ENCODE measurements at regions not wholly inside any gene's neighbourhood (a gene's known extent, or its start where the extent isn't known, plus 50 kb on each side); places are given as distances from the start of the nearest gene placed in this dataset.

DNA sequence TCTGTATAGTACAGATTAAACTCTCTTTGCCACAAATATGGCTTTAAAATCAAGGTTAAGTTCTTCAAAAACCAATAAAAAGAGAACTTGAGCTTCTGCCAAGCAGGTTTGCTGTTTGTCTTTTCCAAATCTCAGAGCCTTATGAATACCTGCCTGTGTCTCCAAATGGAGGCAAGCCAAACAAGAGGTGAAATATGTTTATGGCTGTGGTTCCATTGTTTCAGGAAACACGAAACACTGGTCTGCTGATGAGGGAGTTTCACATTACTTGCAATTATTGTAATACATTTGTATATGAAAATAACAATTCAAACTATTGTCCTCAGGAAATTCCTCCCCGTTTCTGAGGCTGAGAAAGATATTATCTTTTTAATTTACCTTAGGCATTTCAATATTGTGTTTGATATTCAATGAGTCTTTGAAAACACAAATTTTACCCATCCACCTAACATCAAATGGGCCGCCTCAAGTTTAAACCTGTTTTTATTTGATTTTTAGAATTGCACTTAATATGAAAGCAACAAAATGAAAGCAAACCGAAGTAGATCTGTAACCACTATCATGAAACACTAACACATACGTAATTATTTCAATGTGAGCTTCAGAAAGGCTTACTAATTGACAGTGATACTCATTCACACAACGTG lies 359.3 kb downstream of the HGF start:
- TF ChIP-seq, protein P1, sequence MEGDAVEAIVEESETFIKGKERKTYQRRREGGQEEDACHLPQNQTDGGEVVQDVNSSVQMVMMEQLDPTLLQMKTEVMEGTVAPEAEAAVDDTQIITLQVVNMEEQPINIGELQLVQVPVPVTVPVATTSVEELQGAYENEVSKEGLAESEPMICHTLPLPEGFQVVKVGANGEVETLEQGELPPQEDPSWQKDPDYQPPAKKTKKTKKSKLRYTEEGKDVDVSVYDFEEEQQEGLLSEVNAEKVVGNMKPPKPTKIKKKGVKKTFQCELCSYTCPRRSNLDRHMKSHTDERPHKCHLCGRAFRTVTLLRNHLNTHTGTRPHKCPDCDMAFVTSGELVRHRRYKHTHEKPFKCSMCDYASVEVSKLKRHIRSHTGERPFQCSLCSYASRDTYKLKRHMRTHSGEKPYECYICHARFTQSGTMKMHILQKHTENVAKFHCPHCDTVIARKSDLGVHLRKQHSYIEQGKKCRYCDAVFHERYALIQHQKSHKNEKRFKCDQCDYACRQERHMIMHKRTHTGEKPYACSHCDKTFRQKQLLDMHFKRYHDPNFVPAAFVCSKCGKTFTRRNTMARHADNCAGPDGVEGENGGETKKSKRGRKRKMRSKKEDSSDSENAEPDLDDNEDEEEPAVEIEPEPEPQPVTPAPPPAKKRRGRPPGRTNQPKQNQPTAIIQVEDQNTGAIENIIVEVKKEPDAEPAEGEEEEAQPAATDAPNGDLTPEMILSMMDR (IDR thresholded peaks at IDR 0.05): no peak
- no peak for TF ChIP-seq EP300 (IDR thresholded peaks at IDR 0.05)

Measured in ovary (tissue), 3 donors.